HG03378 (cell line): ENCODE measurements at regions not wholly inside any gene's neighbourhood (a gene's known extent, or its start where the extent isn't known, plus 50 kb on each side); places are given as distances from the start of the nearest gene placed in this dataset.
"Not testable (repeated sequence)": the region's sequence is repeated elsewhere in the genome, so short reads cannot be mapped to it uniquely, and the experiment has no call there.

Experiments used
- ATAC-seq: cut with Tn5 transposase; IDR thresholded peaks from one replicate; pipeline ENCODE4 v1.9.1; 2021; ENCODE audit warnings: mild to moderate bottlenecking, moderate library complexity; ENCODE audit not compliant: unreplicated experiment

DNA sequence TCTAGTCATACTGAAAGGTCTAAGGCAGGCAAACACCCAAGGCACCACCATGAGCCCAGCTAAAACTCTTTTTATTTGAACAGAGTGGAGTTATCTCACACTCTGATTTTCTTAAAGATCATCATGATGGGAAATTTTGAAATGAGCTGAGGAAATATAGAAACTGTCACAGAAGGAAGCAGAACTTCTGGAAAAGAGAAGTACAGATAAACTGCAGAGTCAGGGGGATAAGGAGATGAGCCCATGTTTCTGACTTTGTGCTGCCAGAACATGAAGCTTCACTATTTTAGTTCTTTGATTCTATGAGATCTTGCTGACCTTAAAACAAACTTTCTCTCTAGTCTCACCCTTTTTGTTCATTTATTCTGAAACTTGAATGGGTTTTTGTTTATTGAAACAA, 406.5 kb upstream of the EDIL3 start:
- no peak for ATAC-seq

DNA sequence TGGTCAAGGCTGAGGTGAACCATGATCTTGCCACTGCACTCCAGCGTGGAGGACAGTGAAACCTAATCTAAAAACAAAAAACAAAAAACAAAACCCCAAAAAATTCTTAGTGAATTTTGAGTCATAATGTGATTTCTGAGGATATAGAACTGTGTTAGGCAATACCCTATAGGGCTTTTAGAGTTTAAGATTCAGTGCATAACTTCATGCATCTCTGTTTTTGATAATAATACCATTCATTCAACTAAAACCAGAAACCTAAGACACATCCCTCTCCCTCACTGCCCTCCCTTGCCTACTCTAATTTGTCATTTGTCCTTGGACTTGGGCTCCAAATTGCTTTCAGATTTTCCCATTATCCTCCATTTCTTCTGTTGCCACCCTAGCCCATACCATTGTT, 405.7 kb upstream of the EDIL3 start:
- no peak for ATAC-seq

DNA sequence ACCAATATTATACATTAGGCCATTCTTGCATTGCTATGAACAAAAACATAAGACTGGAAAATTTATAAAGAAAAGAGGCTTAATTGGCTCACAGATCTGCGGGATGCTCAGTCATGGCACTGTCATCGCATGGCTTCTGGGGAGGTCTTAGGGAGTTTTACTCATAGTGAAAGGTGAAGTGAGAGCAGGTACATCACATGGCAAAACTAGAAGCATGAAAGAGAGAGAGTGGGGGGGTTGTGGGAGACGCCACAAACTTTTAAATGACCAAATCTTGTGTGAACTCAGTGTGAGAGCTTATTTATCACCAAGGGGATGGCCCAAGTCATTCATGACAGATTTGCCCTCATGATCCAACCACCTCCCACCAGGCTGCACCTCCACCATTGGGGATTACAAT, 398.3 kb upstream of the EDIL3 start:
- no peak for ATAC-seq

DNA sequence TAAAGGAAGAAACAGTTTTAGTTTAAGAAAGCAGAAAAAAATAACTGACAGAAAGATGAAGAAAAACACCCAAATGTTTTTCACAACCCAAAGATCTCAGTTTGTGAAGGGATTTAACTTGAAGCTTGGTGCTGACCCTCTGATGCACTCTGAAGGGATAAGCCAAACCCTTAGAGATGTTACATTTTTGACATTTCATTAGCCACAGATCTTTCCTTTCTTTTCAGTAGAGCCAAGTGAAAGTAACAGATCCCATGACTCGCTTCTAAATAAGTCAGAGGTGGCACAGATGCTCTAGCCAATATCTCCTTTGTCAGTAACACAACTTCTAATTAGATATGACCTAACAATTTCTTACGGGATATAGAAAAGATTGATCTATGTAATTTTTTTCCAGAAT, 394.5 kb upstream of the EDIL3 start:
- ATAC-seq = no peak

DNA sequence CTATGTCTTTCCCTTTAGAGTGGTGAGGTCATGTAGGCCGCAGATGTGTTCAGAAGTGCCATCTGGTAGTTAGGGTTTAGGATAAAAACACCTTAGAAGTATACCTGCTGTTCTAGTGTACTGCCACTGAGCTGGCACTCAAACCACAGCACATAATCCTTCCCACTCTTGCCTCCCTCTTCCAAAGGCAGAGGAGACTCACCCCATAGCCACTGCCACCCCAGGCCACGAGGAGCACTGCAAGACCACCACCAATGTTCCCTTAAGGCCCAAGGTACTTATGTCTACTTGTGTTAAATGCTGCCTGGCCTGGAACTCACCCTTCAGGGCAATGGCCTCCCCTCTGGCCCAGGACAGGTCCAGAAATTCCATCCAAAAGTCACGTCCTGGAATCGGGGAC, 379.5 kb upstream of the EDIL3 start:
- ATAC-seq = no peak

DNA sequence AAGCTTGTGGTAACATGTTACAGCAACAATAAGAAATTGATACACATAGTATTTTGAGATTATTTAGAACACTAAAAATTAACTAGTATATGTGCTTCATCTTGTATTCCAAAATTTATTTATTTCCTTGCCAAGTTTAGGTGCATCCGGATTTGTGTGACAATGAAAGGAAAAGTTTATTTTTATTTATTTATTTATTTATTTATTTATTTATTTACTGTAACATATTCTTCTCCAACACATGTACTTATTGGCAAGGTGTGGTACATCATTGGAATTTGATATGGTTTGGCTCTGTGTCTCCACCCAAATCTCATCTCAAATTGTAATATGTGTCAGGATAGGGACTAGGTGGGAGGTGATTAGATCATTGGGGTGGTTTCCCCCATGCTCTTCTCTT, 373.3 kb upstream of the EDIL3 start:
- no peak for ATAC-seq

DNA sequence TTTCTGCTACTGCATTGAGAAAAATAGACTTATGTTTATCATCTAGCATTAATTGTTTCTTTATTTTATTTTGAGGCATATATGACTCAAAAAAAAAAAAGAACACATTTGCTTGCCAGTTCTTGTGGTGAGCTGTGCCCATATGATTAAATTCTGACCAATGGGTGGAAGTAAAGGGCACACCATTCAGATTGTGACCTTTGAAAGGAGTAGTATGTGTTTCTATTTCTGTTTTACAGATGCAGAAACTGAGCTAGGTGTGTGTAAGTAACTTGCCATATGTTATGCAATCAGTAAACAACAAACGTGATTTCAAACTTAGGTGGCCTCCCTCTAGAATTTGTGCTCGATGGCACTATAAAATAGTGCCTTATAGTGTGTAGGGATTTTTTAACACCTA, 368.1 kb upstream of the EDIL3 start:
- ATAC-seq = no peak

DNA sequence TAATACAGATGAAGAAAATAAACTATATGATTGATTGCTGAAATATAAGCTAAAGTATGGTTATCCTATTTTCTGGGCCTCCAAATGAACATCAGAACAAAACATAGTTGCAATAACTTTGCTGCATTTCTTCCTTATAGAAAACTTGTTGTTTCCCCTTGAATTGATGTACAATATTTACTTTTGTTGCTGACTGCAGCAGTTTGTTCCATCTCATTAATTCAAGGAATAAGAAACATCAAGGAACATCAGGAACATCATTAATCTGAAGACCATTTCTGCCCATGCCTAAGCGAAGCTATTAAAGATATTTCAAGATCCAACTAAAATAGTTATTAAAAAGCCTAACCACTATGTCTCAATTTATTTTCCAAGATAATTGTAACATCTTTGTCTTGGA, 363.6 kb upstream of the EDIL3 start:
- no peak for ATAC-seq

DNA sequence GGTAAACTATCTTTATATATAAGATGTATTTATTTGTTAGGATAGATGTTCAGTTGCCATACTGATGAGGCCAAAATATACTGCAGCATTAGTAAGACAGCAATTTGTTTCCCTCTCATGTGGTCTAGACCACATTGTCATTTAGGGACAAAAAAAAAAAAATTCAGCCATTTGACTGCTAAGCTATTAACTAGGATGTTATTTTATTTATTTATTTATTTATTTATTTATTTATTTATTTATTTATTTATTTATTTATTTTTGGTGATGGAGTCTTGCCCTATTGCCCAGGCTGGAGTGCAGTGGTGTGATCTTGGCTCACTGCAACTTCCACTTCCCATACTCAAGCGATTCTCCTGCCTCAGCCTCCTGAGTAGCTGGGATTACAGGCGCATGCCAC, 361.6 kb upstream of the EDIL3 start:
- ATAC-seq = not testable (repeated sequence)

DNA sequence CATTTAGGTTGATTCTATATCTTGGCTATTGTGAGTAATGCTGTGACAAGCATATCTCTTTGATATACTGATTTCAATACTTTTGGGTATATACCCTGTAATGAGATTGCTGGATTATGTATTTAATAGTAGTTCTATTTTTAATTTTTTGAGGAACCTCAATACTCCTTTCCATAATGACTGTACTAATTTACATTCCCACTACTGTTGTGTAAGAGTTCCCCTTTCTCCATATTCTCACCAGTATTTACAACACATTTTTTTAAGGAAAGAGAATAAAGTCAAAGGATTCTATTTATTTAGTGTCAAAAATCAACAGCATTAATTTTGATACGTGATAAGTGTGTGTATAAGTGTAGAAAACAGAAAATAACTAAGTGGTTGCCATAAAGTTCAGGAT, 356.4 kb upstream of the EDIL3 start:
- ATAC-seq = no peak

DNA sequence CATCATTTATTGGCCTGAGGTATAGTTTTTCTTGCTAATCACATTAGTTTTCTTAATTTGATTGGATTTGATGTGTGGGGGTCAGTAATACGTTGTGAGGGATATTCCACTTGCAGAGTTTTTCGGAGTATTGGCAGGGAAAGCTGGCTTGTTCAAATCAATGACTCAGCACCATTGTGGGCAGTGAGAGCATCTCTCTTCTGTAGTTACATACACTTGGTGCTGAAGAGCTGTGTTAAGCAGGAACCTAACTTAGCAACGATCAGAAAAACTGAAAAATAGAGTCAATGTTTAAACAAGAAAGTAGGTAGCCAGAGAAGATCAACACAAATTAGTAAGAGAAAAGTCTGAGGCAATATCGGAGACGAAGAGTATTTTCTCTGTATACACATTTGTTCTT, 344.6 kb upstream of the EDIL3 start:
- ATAC-seq = no peak

DNA sequence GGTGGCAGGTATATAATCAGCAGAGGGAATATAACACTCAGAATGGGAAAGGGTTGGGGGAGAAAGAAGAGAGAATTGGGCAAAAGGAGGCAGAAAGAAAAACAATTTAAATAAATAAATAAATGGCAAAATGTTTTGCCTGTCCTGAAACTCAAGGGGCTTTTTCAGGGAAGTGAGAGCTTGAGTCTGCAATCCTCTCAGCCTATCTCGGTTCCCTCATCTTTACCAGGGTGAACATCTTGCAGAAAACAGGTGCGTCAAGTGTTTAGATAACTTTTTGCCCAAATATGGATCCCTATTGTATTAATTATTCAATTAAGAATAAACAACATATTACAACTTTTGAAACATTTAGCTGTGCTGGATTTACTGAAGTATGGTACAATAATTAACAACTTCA, 343.0 kb upstream of the EDIL3 start:
- no peak for ATAC-seq

DNA sequence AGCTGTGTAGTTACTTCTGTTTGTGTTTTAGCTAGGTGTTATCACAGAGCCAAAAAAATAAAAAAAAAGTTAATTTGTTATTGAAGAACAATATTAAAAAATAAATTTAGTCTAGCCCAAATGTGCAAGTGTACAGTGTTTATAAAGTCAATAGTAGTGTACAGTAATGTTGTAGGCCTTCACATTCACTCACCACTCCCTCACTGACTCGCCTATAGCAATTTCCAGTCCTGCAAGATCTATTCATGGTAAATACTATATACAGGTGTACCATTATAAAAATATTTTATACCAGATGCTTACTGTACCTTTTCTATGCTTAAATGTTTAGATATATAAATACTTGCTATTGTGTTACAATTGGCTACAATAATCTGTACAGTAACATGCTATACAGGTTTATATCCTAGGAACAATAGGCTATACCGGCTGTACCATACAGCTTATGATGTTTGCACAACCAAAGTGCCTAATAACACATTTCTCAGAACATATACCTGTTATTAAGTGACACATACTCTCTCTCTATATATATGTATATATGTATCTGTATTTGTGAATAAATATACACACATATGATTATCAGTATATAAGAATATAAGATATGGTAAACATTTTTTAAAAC, 341.4 kb upstream of the EDIL3 start:
- no peak for ATAC-seq

DNA sequence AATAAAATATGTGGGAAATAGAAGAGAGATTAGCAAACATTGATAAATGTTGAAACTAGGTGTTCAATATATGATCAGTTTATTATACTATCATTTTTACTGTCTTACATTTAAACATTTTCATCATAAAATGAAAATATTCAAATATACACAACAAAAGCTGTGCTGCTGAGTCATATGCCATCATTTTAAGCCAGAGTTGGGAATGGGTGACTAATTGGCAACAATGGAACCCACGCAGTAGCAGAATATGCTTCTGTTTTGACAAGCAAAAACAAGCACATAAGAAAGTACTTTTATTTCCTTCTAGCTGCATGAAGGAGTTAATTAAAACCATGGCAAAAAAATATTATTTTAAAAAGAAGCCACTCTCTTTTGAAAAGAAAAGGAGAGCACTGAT, 340.0 kb upstream of the EDIL3 start:
- no peak for ATAC-seq

DNA sequence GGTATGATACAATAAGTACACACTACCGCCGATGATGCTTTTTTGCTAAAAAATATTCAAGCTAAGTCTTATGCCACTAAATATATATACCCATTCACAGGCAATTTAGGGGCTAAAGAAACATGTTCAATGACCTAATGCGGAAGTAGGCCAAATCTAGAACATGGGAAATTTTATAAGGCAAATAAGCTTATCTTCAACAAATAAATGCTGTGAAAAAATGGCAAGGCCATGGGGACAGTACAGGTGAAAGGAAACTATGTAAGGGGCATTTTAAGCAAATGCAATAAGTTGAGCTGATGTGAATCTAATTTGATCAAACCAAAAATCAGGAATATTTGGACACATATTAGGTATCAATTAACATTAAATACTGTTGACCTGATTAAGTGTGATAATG, 339.5 kb upstream of the EDIL3 start:
- ATAC-seq = no peak

DNA sequence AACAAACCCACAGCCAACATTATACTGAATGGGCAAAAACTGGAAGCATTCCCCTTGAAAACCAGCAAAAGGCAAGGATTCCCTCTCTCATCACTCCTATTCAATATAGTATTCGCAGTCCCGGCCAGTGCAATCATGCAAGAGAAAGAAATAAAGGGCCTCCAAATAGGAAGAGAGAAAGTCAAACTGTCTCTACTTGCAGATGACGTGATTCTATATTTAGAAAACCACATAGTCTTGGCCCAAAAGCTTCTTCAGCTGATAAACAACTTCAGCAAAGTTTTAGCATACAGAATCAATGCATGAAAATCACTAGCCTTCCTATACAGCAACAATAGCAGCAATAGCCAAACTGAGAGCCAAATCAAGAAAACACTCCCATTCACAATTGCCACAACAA, 333.7 kb upstream of the EDIL3 start:
- ATAC-seq = no peak

DNA sequence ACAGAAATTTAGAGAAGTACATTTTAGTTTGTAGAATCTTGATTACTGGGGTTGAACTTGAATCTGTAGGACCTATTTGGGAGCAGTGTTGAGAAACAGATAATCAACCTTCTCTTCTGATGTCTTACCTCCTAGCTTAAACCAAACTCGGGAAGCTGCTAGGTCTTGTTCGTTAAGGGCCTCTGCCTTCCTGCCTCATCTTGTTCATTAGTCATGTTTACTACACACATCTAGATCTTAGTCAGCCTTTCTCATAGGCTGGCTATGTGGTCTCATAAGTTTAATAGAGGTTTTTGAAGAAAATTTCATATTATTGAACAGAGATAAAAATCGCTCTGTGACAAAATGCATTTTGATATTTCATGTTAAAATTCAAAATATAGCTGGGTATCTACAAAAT, 331.0 kb upstream of the EDIL3 start:
- ATAC-seq = no peak

DNA sequence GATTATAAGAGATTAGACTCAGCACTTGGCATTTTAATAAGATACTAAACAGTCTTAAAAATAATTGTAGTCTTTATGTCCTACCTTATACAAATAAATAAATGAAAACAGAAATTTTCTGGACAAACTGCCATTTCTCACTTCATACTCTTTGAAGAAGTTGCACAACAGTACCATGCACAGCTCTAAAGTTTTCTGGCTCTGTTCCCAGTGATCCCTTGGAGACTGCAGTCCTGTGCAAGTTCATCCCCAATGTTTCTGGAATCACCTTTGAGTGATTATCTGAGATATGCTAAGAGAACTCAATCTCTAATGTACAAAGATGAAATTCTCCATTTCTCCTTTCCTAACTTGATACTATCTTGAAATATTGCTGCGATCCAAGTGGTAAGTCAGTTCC, 330.4 kb upstream of the EDIL3 start:
- no peak for ATAC-seq

DNA sequence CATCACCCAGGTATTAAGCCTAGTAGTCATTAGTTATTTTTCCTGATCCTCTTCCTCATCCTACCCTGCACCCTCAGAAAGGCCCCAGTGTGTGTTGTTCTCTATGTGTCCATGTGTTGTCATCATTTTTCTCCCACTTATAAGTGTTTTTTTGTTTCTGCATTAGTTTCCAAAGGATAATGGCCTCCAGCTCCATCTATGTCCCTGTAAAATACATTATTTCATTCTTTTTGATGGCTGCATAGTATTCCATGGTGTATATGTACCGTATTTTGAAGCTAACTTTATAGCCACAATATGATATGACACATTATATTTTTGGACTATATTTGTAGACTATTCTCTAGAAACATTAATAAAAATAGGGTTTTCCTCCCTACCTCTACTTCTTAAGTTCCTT, 324.4 kb upstream of the EDIL3 start:
- ATAC-seq = no peak

DNA sequence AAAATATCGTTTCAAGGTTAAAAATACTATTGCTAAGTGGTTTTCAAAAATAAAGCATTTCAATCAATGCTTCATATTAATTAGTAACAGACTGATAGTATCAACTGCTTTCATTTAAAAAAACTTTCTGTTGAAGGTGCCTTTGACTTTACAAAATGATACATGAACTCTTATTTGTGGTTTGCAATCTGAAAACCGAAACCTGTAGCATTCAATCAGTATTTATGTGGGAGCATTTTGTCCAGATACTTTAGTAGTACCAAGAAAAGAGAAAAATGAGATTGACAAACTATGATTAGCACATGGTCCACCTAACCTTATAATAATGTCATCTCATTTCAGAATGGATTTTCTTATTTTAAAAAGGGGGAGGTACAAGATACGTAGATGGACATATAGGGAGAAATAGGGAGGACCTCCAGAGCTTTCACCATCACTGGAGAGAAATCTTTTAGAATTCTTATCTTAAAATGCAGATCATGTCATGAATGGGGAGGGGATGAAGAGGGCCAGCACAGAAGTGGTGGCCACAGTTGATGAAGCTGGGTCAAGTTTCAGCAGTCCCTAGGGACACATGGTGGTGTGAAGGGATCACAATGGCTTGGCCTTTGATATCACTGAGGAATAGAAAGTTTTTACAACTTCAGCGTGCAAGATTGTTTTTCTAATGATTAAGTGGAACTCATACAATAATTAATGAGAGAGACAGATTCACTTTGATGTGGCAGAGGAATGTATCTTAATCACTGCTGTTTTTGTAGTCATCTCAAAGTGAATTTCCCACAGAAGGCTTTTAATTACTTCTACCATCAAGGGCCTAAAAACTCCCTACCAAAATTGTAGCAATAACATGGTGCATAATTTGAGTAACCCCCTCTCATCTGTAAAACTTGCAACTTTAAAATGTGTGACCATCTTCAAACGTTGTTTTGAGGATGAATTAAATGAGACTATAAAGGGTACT, 322.3 kb upstream of the EDIL3 start:
- ATAC-seq = no peak

DNA sequence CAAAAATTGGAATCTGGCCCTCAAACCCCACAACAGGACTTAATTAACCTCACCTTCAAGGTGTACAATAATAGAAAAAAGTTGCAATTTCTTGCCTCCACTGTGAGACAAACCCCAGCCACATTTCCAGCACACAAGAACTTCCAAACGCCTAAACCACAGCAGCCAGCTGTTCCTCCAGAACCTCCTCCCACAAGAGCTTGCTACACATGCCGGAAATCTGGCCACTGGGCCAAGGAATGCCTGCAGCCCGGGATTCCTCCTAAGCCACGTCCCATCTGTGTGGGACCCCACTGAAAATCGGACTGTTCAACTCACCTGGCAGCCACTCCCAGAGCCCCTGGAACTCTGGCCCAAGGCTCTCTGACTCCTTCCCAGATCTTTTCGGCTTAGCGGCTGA, 315.9 kb upstream of the EDIL3 start:
- not testable (repeated sequence) for ATAC-seq

DNA sequence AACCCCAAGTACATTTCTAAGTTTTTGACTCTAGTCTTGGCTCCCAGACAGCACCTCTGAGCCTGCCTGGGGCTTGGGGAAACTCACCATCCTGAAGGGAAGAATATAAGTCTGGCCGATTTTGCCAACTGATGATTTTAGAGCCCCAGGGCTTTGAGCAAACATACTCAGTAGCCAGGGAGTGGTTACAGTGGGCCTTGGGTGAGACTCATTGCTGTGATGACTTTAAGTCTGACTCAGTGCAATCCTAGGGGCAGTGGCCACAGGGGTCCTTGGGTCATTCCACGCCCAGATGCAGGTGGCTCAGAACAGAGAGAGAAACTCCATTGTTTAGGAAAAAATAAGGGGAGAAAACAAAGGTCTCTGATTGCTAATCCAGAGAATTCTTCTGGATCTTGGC, 312.0 kb upstream of the EDIL3 start:
- no peak for ATAC-seq

DNA sequence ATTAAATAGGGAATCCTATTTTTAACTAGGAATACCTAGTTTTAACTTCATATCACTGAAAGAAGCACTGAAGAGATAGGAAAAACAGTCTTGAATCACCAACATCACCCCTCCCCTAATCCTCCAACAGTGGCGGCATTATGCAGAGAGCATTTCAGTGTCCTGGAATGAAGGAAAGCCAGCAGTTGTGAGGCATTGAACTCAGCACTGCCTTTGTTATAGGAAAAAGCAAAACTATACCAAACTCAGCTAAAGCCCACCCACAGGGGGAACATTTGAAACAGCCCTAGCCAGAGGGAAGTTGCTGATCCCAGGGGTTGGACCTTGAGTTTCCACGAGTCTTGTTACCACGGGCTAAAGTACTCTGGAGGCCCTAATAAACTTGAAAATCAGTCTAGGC, 310.6 kb upstream of the EDIL3 start:
- ATAC-seq = no peak
